Adrenal gland (tissue), 5 donors: ENCODE measurements at regions not wholly inside any gene's neighbourhood (a gene's known extent, or its start where the extent isn't known, plus 50 kb on each side); places are given as distances from the start of the nearest gene placed in this dataset.

ENCODE experiments used
- CTCF ChIP-seq, 6 experiments: fragments of 450-650 bp in 4 of 6; fragments of 200-600 bp in 2 of 6; sonication (generic) in 1 of 6; IDR thresholded peaks; 1 replicate in 5 of 6; 2 replicates in 1 of 6; pipeline versions ENCODE4 v1.5.1 to v1.8.0; 2016 to 2021; ENCODE audit warnings: antibody characterized with exemption in 6 of 6, mild to moderate bottlenecking in 2 of 6, moderate library complexity in 1 of 6
- POLR2A ChIP-seq, 2 donors: fragments of 450-650 bp; IDR thresholded peaks; one replicate each; pipeline ENCODE4 v1.6.1; 2017; ENCODE audit warnings: antibody characterized with exemption in 2 of 2, mild to moderate bottlenecking in 2 of 2, moderate library complexity in 1 of 2
- donor health status: DM: no; HTN: no; CAD: no.

GRCh38 chr5:152711801-152712388, 306.8 kb upstream of the NMUR2 start:
- TF ChIP-seq CTCF (IDR thresholded peaks at IDR 0.05) (no peak), POLR2A (IDR thresholded peaks at IDR 0.05) (no peak)
